Muscle of back (tissue), 3 donors: ENCODE measurements at regions not wholly inside any gene's neighbourhood (a gene's known extent, or its start where the extent isn't known, plus 50 kb on each side); places are given as distances from the start of the nearest gene placed in this dataset.
A peak's percentile ranks its signal among the peaks of the same experiment; 100 is the strongest.

Experiments
- DNase-seq, 3 donors: peaks; one replicate each; pipeline versions ENCODE4 v3.0.0 to v3.0.0-alpha.2; 2013

DNA sequence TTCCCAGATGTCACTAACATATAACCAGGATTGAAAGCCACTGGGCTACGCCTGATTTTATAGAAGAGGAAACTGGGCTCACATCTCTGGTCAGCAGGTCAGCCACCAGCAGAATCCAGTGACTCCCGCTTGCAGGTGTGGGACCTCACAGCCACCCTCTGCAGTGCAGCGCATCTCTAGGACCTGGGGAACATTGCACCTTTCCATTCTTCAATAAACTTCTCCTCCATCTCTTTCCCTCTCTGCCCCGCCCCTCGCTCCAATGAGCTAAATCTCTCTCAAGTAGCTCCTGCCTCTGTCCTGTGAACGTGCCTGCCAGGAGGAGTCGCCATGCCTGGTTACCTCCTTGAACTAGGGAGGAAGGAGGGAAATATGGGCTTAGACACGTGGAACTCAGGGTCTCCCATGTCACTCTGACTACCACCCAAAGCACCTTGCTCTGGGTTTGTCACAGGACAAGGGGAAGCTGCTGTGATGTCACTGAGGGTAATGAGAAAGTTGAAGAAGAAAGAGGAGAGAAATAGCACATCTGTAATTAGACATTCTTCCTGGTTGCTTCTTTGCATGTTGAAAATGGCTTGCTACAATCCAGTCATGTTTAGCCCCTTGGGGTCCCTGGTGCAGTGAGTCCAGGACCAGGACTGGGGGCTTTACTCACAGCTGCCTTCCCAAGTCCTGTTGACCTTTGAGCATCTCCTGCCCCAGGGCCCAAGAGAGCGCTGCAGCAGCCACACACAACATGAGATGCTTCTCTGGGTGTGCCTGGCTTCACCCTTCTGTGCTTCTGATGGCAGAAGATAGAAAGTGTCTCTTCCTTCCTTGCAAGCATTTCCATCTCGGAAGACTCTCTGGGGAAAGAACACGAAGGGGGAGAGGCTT lies 469.4 kb downstream of the PREX1 start:
- DNase-seq: no peak

DNA sequence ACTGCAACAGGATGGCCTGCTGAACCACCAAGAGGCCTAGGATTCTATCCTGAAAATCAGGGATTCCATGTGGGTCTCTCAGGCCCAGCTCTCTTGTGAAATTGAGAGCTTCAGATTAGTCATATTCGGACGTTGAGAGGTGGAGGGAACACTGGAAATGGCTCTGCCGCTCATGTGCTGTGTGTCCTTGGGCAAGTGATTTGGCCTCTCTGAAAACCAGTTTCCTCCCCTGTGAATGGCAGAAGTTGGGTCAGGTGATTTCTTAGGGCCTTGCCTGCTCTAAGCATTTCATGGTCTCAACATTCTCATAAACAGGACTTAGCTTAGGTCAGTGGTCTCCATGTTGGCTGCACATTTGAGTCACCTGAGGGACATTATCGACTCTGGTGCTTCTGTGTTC lies 470.1 kb downstream of the PREX1 start:
- DNase-seq: no peak

DNA sequence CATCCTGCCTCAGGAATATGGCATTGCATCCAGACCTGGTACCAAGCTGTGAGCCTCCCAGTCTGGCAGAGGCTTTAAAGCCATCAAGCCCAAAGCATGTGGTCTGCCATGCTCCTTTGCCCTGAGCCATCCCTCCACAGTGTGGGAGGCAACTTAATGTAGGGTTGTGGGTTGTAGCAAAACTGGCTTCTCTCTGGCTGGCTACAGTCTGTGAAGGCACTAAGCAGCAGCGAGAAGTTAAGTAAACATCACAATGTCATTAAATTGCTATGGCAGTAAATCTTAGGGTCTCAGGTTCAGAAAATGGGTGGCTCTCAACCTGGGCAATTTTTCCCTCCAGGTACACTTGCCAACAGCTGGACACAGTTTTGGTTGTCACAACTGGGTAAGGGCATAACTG lies 472.9 kb downstream of the PREX1 start:
- no peak for DNase-seq

DNA sequence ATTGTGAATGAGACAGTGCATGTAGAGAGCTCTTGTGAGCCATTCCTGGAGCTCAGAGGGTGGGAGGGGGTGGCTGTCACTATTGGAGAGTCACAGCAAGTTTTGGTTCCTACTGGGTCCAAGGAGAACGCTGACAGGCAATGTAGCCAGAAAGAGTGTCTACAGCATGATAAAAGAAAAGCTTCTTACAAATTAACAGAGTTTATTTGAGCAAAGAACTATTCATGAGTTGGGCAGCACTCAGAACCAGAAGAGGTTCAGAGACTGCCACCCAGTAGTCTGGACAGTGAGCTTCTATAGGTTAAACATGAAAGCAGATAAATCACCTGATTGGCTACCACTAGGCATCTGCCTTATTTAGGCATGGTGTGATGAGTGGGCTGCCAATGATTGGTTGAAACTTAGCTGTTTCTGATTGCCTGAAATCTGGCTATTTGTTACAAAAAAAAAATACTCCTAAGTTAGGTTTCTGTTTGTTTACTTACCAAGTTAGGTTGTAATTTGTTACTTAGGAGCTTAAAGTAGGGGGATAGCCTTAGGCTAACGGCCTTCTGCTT lies 473.4 kb downstream of the PREX1 start:
- no peak for DNase-seq

DNA sequence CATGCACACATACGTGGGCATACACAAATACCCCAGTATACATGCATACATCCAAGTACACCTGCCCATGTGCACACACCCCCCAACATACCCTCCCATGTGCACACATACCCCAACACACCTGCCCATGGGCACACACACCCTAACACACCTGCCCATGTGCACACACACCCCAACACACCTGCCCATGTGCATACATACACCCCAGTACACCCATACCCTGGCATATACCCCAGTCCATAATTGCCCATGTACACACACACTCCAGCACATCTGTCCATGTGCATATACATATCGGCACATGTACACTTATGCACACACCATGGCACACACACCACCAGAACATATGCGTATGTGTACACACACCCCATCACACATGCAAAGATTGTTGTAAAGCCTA lies 475.2 kb downstream of the PREX1 start:
- DNase-seq: no peak

DNA sequence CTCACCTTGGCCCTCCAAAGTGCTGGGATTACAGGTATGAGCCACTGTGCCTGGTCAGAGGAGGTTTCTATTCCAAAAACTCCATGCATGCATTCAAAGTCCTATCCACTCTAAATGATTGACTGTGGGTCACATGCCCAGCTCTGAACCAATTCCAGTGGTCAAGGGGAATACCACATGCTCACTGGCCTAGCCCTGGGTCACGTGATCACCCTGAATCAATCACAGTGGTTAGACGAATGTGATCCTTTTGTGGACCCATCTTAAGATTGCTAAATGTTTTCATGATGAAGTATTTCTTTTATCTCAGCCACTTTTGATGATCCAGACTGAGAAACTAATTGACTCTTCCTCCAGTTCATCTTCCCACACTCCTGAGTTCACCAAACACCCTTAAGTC lies 475.8 kb downstream of the PREX1 start:
- DNase-seq: no peak

DNA sequence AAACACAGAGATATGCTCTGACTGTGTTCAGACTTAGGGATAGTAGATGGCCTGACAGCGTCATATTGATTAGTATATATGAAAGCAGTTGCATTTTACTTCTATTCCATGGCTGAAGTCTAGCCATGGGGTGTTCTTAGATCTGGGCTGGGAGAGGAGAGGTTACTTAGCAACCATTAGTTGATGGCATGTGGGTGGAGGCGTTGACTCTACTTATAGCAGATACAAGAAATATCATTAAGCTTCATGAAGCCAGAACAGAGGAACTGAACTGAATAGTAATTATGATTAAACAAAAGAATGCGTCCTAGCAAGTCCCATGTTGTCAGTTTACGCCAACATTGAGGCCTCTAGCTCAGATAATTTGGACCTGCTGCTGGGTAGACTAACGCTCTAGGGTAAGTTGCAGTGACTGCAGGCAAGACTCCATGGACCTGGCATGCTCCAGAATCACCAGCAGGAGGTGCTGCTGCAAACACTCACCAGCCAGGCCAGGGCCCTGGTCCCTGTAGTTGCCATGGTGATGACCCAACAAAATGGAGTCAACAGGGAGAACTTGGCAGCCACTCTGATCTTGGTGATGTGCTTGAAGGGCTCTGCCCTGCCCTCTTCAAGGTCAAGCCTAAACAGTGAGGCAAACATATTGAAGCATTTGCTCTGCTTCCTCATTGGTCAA lies 477.3 kb downstream of the PREX1 start:
- DNase-seq: no peak

DNA sequence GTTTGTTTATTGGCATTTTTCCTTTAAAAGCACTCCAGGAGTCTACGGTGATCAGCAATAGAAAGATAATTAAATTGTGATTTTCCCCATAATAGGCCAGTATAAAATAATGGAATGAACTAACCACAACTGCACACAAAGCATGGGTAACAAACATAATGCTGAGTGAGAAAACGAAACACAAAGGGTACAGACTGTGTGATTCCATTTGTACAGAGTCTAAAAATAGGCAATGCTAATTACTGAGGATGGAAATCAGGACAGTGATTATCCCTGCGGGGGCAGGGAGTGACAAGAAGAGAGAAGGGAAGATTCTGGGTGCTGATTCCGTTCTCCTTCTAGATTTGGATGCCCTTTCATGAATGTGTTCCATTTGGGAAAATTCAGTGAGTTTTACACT lies 478.1 kb downstream of the PREX1 start:
- DNase-seq: no peak

DNA sequence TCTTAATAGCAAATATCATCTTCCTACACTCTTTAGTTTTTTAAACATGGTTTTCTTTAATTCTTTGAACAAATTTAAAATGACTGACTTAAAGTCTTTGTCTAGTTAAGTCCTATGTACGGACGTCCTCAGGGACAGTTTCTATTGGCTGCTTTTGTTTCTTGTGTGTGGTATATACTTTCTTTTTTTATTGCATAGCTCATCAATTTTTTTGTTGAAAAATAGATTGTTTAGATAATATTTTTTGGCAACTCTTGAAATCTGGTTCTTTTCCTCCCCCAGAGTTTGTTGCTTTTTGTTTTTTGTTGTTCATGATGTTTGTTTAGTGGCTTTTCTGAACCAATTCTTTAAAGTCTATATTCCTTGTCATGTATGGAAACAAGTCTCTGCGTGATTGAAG lies 479.8 kb downstream of the PREX1 start:
- DNase-seq: no peak

DNA sequence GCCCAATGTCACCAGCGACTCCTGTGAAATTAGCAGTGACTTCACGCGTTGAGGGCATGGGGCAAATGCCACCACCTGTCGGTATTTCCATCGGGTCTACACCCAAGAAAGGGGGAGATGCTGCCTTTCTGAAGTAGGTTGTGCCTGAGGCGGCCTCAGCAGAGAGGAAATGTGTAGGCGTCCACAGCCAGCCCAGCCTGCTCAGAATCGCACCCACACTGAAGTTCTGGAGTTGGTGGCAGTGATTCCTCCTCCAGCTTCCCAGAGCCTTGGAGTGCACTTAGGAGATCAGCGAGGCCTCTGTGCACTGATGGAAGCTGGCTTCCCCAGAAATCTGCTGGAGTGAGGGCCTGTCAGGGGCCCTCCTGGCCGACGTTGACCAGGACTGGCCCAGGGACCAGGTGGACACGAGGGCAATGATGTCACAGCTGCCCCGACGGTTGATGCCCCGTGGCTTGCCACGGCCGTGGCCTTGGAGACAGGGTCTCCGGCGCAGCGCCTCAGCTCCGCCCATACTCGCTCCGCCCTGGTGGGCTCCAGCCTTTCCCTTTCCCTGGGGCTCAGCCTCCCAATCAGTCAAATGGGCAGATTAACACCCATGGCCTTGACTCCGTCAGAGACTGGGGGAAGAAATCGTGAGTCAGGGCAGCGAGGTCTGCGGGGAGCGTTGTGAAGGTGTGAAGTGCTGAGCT lies 484.8 kb downstream of the PREX1 start:
- no peak for DNase-seq

DNA sequence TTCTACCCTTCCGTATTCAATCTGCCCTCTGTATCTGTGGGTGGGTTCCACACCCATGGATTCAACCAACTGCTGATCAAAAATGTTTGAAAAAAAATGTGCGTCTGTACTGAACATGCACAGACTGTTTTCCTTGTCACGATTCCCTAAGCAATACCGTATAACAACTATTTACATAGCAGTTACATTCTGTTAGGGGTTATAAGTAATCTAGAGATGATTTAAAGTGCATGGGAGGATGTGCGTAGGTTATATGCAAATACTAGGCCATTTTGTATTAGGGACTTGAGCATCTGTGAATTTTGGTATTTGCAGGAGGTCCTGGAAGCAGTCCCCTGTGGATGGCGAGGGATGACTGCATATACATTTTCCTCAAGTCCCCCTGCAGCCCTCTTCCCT lies 486.9 kb downstream of the PREX1 start:
- DNase-seq: no peak

DNA sequence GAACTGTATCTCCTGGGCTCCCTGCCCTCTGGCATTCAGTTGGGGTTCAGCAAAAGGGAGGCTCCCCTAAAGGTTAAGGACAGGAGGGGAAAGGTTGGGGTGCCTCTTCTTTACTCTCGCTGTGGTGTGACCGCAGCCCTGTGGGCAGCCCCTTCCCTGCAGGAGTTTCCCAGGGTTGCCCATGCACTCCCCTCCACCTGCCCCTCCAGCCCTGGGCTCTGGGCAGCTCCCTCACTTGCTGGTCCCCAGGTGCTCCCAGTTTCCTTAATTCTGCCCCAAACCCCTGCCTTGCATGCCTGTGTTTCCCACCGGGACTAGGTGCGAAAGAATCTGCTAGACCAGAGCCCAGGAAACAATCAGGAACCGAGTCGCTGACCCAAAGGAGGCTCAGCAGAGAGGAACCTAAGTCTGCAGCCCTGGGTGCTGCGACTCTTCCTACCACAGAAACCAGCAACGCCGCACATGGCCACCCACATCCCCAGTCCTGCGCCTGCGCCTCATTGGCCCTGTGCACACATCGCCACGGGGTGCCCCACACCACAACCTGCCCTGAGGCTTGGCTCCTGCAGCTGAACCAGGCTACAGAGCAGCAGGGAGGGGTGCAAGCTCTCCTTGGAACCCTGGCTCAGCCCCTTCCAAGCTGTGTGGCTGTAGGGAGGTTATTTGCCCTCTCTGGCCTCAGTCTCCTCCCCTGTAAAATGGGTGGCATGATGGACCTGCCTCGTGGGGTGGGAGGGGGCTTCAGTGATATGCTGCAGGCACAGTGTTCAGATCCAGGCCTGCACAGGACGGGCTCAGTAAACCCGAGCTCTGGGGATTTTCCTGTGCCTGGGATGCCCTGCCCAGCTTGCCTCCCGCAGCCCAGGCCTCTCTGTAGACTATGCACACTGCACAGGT lies 487.6 kb downstream of the PREX1 start:
- no peak for DNase-seq

DNA sequence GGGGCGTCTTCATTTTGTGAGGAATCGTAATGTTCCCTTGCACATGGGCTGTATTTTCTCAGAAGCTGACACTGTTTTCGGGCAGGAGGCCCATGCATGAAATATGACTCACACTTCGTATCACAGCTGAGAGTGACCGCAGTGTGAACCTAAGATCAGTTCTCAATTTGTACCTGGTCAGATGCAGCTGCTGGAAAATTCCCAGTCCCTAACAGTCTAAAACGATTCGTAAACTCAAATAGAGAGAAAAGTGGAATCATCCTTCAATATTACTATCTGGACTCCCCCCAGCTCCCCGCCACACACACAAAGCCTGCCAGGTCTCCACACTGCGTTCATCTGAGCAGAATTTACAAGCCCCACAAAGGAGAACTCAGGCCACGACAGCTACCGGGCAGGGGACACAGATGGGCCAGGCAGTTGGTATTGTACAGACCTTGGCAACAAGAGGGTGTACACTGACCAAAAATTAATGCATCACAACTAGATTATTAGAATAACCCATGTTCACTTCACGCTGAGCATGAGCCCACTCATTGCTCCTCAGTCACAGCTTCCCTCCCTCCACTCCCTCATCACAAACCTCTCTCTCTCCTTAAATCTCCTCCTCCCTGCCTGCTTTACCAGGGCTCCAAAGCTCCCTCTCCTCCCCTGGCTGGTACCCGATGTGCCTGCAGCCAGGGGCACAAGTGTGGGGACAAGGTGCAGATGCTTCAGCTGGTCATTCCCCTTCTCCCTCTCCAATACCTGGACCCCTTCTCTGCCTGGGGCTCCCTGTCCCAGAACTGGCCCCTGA lies 488.4 kb downstream of the PREX1 start:
- DNase-seq: peak; percentile 80 to 89 (median 86)

DNA sequence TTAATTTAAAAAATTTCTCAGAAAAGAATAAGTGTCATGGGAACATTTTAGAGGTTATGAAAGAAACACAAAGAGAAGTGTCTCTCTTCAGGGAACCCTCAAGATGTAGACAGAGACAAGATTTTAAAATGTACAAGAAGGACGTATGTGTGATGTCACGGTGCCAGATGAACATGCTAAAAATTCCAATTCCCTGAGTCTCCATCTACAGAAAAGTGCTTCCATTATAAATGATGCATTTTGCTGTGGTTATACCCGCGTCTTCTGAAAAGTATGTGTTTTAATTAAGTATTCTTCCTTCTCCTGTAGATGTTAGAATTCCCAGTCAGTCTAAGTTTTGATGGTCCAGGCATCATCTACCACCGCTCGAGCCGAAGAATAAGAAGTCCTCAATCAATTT lies 489.1 kb downstream of the PREX1 start:
- peak; percentile 23 to 83 (median 58) for DNase-seq

DNA sequence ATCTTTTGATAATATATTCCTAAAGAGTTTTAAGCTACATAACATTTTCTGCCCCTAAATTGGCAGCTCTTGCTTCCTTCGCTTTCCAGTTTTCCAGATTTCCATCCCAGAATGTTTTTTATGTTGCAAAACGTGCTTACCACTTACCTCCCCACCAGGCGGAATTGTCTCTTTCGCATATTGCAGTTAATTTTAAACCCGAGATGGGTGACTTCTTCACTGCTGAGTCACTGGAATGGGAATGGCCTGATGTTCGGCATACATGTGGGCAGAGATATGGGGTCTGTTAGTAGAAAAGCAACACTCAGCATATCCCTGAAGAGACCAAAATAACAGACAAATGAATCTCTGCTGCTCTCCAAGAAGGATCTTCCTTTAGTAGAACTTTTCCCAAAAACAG lies 491.2 kb downstream of the PREX1 start:
- DNase-seq: peak in 1 of 3 donors; percentile 32

DNA sequence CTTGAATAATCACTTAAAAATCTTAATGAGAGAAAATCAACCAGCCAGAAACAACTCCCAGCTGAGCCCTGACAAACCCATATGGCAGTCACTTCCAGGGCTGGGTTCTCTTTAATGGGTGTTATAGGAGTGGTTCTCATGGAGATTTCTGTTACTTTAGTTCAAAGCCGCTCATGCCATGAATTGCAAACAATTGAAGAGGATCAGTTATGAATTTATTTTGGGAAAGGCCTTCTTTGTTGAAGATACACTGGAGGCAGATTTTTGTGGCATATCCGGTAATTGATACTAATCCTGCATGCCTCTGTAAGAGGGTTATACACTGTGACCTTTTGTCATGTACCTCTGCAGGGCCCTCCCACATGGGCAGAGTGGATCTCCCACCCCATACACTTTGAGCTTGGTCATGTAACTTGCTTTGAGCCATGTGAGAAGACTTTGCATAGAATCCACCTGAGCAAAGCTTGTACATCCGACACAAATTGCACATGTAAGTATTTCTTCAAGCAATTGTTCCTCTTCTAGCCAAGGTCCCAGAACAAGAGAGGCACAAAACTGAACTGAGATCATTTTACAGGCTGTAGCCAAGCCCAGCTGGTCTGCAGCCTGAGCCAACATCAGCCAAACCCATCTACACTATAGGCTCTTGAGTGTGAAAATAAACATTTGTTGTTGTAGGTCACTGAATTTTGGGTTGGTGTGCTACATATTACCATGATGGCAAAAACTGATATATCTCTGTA lies 492.3 kb downstream of the PREX1 start:
- peak; percentile 35 to 72 (median 48) for DNase-seq

DNA sequence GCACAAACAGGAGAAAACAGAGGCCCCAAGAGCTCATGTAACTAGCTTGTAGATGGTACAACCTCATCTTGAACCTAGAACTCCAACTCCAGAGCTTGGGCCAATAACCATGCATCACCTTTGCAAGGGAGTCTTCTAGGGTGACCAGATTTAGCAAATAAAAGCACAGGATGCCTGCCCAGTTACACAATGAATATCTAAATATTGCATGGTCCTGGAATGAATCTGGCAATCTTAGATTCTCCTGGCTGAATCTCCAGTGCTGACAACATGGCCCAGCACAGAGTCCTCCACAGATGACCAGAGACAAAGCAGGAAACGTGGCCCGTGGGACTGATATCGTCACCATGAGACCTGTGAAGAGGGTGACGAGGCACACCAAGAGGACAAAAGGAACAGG lies 494.1 kb downstream of the PREX1 start:
- no peak for DNase-seq

DNA sequence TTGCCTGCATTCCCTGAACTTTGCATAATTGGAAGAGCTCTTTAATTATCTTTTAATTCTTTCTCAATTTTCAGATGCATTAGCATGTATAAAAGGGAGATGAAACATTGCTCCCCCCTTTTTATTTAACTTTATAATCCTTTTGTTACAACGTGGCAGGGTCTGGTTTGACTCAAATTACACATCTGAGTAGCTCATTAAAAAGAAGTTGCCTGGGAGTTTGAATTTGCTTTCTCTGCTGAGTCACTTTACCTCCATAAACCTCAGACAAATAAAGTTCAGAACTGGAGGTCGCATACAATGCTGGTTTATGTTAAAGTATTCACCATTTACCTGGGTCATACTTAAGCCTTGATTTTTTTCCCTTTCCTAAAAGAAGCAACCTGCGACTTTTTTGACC lies 495.2 kb downstream of the PREX1 start:
- DNase-seq: no peak

DNA sequence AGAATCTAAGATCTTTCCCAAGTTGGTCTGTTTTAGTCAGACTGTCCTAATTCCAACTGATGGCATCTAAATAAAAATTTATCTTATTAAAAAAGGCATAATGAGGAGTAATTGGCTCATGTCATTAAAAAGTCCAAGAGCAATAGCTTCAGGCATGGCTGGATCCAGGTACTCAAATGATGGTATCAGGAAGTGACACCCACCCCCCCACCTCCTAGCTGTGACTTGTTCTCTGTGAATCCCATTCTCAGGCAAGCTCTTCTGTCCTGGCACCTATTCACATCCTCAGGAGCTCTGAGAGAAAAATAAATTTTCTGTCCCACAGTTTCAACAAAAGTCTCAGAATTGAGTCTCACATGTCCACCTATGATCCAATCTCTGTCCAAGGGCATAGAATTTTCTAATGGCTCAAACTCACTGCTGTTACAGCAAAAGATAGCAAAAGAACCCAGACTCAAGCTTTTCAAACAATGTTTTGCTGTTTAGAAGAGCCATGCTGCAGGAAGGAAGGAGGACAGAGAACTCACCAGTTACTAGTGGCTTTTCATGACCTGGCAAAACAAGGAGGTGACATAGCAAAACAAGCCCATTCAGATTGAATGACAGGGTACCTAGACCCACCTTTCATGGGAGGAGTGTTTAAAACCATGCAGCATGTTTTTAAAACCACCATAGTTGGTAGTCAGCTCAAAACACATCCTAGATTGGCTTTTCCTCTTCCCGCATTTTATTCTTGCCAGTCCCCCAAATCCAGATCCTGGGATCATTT lies 496.1 kb downstream of the PREX1 start:
- DNase-seq: no peak
